ENCODE measurements at regions not wholly inside any gene's neighbourhood (a gene's known extent, or its start where the extent isn't known, plus 50 kb on each side); places are given as distances from the start of the nearest gene placed in this dataset.

DNA sequence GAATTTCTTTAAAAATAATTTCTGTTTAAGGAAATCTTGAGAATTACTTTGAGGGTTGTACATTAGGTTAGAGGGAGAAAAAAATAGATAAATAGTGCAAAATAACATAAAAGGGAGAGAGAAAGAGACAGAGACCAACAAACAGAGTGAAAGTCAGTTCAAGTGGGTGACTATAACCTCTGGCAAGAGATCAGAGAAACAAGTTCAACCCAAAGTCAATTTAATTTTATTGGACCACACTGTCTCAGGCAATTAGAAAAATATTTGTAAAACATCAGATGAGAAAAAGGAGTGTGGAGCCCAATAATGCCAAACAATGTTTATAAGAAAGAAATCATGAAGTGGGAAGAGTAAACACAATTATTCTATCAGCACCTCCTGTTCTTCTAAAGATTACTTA is 143.5 kb upstream of the GYPA start:
- TF ChIP-seq, protein P1, sequence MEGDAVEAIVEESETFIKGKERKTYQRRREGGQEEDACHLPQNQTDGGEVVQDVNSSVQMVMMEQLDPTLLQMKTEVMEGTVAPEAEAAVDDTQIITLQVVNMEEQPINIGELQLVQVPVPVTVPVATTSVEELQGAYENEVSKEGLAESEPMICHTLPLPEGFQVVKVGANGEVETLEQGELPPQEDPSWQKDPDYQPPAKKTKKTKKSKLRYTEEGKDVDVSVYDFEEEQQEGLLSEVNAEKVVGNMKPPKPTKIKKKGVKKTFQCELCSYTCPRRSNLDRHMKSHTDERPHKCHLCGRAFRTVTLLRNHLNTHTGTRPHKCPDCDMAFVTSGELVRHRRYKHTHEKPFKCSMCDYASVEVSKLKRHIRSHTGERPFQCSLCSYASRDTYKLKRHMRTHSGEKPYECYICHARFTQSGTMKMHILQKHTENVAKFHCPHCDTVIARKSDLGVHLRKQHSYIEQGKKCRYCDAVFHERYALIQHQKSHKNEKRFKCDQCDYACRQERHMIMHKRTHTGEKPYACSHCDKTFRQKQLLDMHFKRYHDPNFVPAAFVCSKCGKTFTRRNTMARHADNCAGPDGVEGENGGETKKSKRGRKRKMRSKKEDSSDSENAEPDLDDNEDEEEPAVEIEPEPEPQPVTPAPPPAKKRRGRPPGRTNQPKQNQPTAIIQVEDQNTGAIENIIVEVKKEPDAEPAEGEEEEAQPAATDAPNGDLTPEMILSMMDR (conservative IDR thresholded peaks at IDR 0.05 in 1 of 2, IDR thresholded peaks at IDR 0.05 in 1 of 2; ENCODE audit: extremely low read depth in 1 of 2, insufficient read depth in 1 of 2, low read depth in 1 of 2, low read length in 2 of 2), result no peak
- TF ChIP-seq EZH2 (IDR thresholded peaks at IDR 0.05; ENCODE audit: borderline replicate concordance, low read length), result no peak
